HG03159 (cell line): ENCODE measurements at regions not wholly inside any gene's neighbourhood (a gene's known extent, or its start where the extent isn't known, plus 50 kb on each side); places are given as distances from the start of the nearest gene placed in this dataset.

Source experiments
- ATAC-seq: cut with Tn5 transposase; IDR thresholded peaks from one replicate; pipeline ENCODE4 v1.9.1; 2021; ENCODE audit warnings: mild to moderate bottlenecking, moderate library complexity; ENCODE audit not compliant: unreplicated experiment

- ATAC-seq: no peak
These were observed 74.8 kb upstream of the G2E3 start for GRCh38 chr14:30484201-30484600.

- no peak for ATAC-seq
These were observed 74.0 kb upstream of the G2E3 start for GRCh38 chr14:30484976-30485375.

- no peak for ATAC-seq
These were observed 62.1 kb upstream of the G2E3 start for GRCh38 chr14:30496852-30497251.

GRCh38 chr14:30499358-30499757 is 59.6 kb upstream of the G2E3 start:
- ATAC-seq: no peak

GRCh38 chr14:30500222-30500621 is 58.7 kb upstream of the G2E3 start:
- no peak for ATAC-seq

GRCh38 chr14:30507209-30507608 is 51.7 kb upstream of the G2E3 start:
- no peak for ATAC-seq
